ENCODE measurements at regions not wholly inside any gene's neighbourhood (a gene's known extent, or its start where the extent isn't known, plus 50 kb on each side); places are given as distances from the start of the nearest gene placed in this dataset.

GRCh38 chr1:38527373-38527966 lies 332.1 kb downstream of the RRAGC start:
- Histone ChIP-seq H3K4me3 (replicated peaks in 1 of 3; ENCODE audit: insufficient read depth in 1 of 3, low read depth in 1 of 3, low read length in 3 of 3) (no peak overlapping the region), H2AFZ (ENCODE audit: low read depth, low read length) (no peak overlapping the region), H3K27ac (ENCODE audit: insufficient read depth, low read depth, low read length) (no peak overlapping the region), H3K4me1 (ENCODE audit: control insufficient read depth, extremely low read depth, insufficient read depth, low read length) (no peaks in the 10 kb centered on the region), H3K9ac (replicated peaks; ENCODE audit: extremely low read depth, insufficient read depth, low read length) (no peak overlapping the region), H3K79me2 (ENCODE audit: control insufficient read depth, insufficient read depth, low read length) (no peaks in the 10 kb centered on the region), H3K27me3 (ENCODE audit: control insufficient read depth in 2 of 2, insufficient read depth in 2 of 2, low read length in 2 of 2) (no peaks in the 10 kb centered on the region), H3K36me3 (ENCODE audit: control insufficient read depth in 2 of 2, extremely low read depth in 1 of 2, insufficient read depth in 2 of 2, low read length in 2 of 2) (no peaks in the 10 kb centered on the region), H3K4me2 (ENCODE audit: insufficient read depth, low read length) (no peak overlapping the region), H3K9me1 (replicated peaks; ENCODE audit: control insufficient read depth, extremely low read depth, insufficient read depth, low read length) (no peaks in the 10 kb centered on the region), H3K9me3 (replicated peaks; ENCODE audit: control insufficient read depth, insufficient read depth, low read length) (no peaks in the 10 kb centered on the region), H4K20me1 (replicated peaks; ENCODE audit: control insufficient read depth, extremely low read depth, insufficient read depth, low read length) (no peaks in the 10 kb centered on the region)
- no peak for FAIRE-seq
- TF ChIP-seq MYC (IDR thresholded peaks at IDR 0.05; ENCODE audit: low read depth, low read length) (no peak), FOS (IDR thresholded peaks at IDR 0.05; ENCODE audit: borderline replicate concordance, insufficient read depth, low read length) (no peak), CTCF (IDR thresholded peaks at IDR 0.05; ENCODE audit: extremely low read depth in 1 of 2, insufficient read depth in 1 of 2, low read depth in 1 of 2, low read length in 2 of 2) (no peak), MAX (IDR thresholded peaks at IDR 0.05; ENCODE audit: insufficient read depth, insufficient read length) (no peak), JUN (IDR thresholded peaks at IDR 0.05; ENCODE audit: borderline replicate concordance, insufficient read depth, insufficient read length, low read depth) (no peak), POLR2AphosphoS5 (IDR thresholded peaks at IDR 0.05; ENCODE audit: insufficient read depth, low read depth, low read length) (no peak), EZH2 (IDR thresholded peaks at IDR 0.05; ENCODE audit: borderline replicate concordance, low read depth, low read length, severe bottlenecking) (no peak), GATA2 (IDR thresholded peaks at IDR 0.05; ENCODE audit: insufficient read depth, insufficient read length, low read depth, low read length) (no peak), POLR2A (IDR thresholded peaks at IDR 0.05; ENCODE audit: low read depth, low read length) (no peak)
- CTCF ChIA-PET: no interaction called here
- dilution Hi-C loops (cut with MboI; ENCODE audit: extremely low pct_ligation_motif_present, low sequenced_read_pairs): no loop called here
- POLR2A ChIA-PET: no interaction called here
- no TSS peak for BruUV-seq (replicated peaks)
- no peak for DNase-seq (ENCODE audit: low read depth, low spot score)
- intact Hi-C loops (cut with micrococcal nuclease): no loop called here
